HG03045 (cell line): ENCODE measurements at regions not wholly inside any gene's neighbourhood (a gene's known extent, or its start where the extent isn't known, plus 50 kb on each side); places are given as distances from the start of the nearest gene placed in this dataset.
"Not testable (repeated sequence)": the region's sequence is repeated elsewhere in the genome, so short reads cannot be mapped to it uniquely, and the experiment has no call there.

Source experiments
- ATAC-seq: cut with Tn5 transposase; IDR thresholded peaks from one replicate; pipeline ENCODE4 v1.9.1; 2021; ENCODE audit warnings: mild to moderate bottlenecking, moderate library complexity; ENCODE audit not compliant: unreplicated experiment

GRCh38 chr1:238783633-238784032, 602.7 kb upstream of the CHRM3 start:
- no peak for ATAC-seq

DNA sequence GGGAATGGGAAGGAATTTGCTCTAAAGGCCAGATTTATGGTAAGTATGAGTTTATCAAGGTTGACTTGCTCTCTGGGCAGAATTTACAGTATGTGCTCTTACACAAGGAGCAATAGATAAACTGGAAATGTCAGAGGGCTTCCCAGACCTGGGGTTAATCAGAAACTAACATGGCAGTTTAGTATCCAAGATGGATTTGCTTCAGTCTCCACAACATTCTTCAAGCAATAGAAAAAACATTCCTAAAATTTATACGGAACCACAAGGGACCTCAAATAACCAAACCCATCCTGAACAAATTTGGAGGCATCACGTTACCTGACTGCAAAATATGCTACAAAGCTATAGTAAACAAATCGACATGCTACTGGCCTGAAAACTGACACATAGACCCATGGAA, 606.7 kb upstream of the CHRM3 start:
- ATAC-seq, result no peak

DNA sequence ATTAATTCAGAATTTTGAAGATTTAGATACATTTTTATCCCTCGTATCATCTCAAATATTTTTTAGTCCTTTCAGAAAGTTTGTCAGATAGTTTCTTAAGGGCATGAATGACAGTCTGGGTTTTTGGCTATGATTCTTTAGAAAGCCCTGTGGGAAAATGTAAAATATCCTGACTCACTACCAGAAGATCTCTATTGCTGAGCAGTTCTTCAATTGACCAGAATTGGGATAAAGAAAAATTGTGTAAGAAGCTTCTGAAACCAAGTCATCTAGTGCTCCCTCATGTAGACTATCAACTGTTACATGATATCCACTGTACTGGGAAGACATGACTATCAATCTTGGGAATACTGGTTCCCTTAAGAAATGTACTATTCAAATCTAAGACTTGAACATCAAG, 608.3 kb upstream of the CHRM3 start:
- no peak for ATAC-seq

- ATAC-seq, result no peak
Observed at GRCh38 chr1:238777551-238777950, 608.8 kb upstream of the CHRM3 start.

GRCh38 chr1:238776126-238776525, 610.2 kb upstream of the CHRM3 start:
- no peak for ATAC-seq

- ATAC-seq, result no peak
Observed at GRCh38 chr1:238772322-238772721, 614.0 kb upstream of the CHRM3 start.

- no peak for ATAC-seq
Observed at GRCh38 chr1:238767321-238767720, 619.0 kb upstream of the CHRM3 start.

DNA sequence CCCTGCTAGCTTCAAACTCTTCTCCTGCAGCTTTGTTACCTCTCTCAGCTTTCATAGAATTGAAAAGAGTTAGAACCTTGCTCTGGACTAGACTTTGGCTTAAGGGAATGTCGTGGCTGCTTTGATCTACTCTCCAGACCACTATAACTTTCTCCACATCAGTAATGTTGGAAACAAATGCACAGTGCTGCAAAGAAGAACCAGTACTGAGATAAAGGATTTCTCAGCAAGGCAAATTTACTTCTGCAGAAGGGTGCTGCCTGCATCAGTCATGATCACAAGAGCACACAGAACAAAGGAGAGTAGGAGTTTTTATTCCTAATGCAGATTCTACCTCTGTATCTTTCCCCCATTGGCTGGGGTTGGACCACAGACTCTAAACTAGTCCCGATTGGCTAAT, 621.6 kb upstream of the CHRM3 start:
- ATAC-seq, result no peak

GRCh38 chr1:238753252-238753651, 633.1 kb upstream of the CHRM3 start:
- ATAC-seq, result no peak

DNA sequence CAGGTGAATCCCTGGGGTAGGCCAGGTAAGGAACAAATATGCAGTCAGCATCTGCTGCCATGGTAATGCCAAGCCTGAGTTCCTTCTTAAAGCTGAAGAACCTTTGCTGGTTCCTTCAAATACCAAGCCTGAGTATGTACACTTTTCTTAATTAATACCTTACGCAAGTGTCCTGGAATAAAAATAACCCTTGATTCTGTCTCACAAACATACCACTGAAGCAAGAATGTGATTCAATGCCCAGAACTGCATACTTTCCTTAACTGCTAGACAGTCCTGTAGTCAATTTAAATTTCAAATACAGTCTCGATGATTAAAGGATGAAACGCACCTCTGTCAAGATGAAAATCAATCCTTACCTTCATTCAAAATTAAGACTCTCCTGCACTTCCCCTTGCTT, 634.0 kb upstream of the CHRM3 start:
- no peak for ATAC-seq

GRCh38 chr1:238745069-238745468, 641.3 kb upstream of the CHRM3 start:
- no peak for ATAC-seq

- no peak for ATAC-seq
Observed at GRCh38 chr1:238738892-238739291, 647.5 kb upstream of the CHRM3 start.

DNA sequence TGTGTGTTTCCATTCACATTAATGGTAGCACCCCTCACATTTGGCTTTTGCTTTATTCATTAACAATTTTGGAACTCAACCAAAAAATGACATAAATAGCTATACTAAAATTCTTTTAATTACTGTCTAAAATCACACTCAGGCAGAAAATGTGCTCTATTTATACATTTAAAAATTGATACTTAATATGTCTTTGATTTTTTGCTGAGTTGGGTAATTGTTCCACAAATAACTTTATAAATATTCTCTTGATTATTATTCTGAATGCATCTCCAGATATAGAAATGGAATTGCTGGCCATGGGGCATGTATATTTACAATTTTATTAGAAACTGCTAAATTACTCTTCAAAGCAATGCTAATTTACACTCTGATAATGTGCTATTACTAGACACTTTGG, 658.7 kb upstream of the CHRM3 start:
- no peak for ATAC-seq

- ATAC-seq, result no peak
Observed at GRCh38 chr1:238722812-238723211, 663.6 kb upstream of the CHRM3 start.

GRCh38 chr1:238710697-238711096, 675.7 kb upstream of the CHRM3 start:
- no peak for ATAC-seq

- ATAC-seq, result no peak
Observed at GRCh38 chr1:238701024-238701423, 685.3 kb upstream of the CHRM3 start.

DNA sequence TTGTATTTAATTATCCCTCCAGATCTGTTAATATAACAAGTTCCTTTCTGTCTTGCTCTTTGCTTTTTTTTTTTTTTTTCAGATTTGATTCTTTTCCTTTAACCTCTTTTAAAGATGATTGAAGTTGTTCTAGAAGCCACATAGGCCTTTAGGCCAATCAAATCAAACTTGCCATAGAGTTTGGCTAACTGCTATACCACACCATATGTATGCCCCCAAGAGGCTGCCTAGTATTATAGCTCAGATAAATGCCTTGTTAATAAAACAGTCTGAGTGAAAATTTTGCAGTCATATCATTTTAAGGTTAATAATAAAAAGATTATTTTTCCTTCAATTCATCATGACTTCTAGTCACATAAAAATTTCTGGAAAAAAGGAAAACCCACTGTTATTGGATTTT, 696.0 kb upstream of the CHRM3 start:
- ATAC-seq, result no peak

GRCh38 chr1:238684576-238684975, 701.8 kb upstream of the CHRM3 start:
- ATAC-seq, result not testable (repeated sequence)

- ATAC-seq, result no peak
Observed at GRCh38 chr1:238681451-238681850, 704.9 kb upstream of the CHRM3 start.

GRCh38 chr1:238681021-238681420, 705.3 kb upstream of the CHRM3 start:
- ATAC-seq, result no peak

DNA sequence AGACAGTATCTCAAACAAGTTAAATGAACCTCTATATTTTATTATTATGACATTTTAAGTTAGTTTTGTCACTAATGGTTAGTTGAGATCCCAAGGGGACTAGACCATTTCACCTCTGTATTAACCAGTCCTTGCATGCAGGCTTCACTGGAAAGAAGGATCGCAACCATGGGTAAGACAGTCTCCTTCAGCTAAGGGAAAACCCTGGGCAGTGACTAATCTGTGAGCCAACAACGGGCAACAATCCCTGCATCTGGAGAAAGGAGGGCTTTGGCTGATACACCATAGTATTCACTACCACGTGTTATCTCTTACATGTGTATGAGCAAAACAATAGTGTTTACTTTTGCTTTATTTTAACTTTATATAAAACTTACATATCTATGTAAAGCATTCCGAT, 708.8 kb upstream of the CHRM3 start:
- ATAC-seq, result no peak

DNA sequence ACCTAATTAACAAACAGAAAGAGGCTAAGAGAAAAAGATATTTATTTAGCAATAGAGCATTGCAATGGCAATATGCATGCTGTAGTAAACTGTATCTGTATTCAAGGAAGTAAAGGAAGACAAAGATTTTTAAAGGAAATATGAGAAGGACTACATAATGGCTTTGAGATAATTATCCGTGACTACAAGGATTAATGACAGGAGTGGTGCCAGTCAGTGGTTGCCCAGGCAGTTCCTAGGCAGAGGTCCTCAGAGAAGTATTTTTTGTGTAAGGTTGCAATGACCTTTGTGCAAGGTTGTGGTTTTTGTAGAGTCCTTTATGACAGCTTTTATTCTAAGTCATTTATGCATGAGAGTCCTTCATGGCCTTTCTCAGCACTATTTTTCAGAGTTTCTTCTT, 711.1 kb upstream of the CHRM3 start:
- ATAC-seq, result no peak

DNA sequence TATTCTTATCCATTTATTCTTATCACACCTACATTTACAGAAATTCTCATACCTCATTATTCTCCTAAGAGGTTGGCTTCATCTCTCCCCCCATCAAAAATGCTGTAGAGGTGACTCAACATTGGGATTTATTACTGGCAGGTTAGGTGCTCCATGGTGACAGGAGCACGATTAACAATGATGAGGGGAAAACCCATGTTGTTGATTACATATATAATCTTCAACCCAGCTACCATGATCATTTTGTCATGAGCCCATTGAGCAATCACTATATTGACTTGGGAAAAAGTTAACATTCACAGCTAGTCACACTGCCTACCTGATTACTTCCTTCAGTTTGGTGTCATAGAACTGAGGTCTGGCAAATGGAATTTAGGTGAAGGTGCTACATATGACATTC, 712.1 kb upstream of the CHRM3 start:
- ATAC-seq, result no peak

GRCh38 chr1:238673561-238673960, 712.8 kb upstream of the CHRM3 start:
- no peak for ATAC-seq
